ENCODE measurements at regions not wholly inside any gene's neighbourhood (a gene's known extent, or its start where the extent isn't known, plus 50 kb on each side); places are given as distances from the start of the nearest gene placed in this dataset.

- TF ChIP-seq EP300 (IDR thresholded peaks at IDR 0.05; ENCODE audit: borderline replicate concordance) (no peak), REST (IDR thresholded peaks at IDR 0.05; ENCODE audit: low read depth) (no peak), ZBTB7A (IDR thresholded peaks at IDR 0.05; ENCODE audit: low read depth) (no peak)
These were observed 307.8 kb downstream of the MTX2 start for GRCh38 chr2:176577054-176577453.
